CD14-positive monocyte (primary cell): ENCODE measurements at regions not wholly inside any gene's neighbourhood (a gene's known extent, or its start where the extent isn't known, plus 50 kb on each side); places are given as distances from the start of the nearest gene placed in this dataset.

Experiments
- DNase-seq, 3 donors: peaks; one replicate each; pipeline ENCODE4 v3.0.0-alpha.2; 2011 to 2022
- H2AFZ ChIP-seq: 2 replicates; pipeline ENCODE4 v1.6.0; 2012; ENCODE audit warnings: mild to moderate bottlenecking, low read depth, low read length, inconsistent platforms; ENCODE audit not compliant: insufficient read depth, poor library complexity, severe bottlenecking
- H3K27ac ChIP-seq, 2 donors: 1 replicate in 1 of 2; 2 replicates in 1 of 2; pipeline ENCODE4 v1.5.1; 2012 to 2013; ENCODE audit warnings: low read length in 2 of 2, control low read depth in 1 of 2, inconsistent platforms in 1 of 2, low read depth in 1 of 2, mild to moderate bottlenecking in 1 of 2
- H3K27me3 ChIP-seq, 2 donors: one replicate each; pipeline versions ENCODE4 v1.6.0 to v1.6.1; 2011 to 2013; ENCODE audit warnings: low read length in 2 of 2; ENCODE audit not compliant: control insufficient read depth in 2 of 2, insufficient read depth in 2 of 2
- H3K36me3 ChIP-seq, 2 donors: replicated peaks in 1 of 2; 1 replicate in 1 of 2; 2 replicates in 1 of 2; pipeline versions ENCODE4 v1.5.1 to v1.6.1; 2012 to 2013; ENCODE audit warnings: low read length in 2 of 2, control low read depth in 1 of 2, inconsistent platforms in 1 of 2, mild to moderate bottlenecking in 1 of 2; ENCODE audit not compliant: insufficient read depth in 2 of 2, control insufficient read depth in 1 of 2
- H3K4me1 ChIP-seq, 2 donors: 1 replicate in 1 of 2; 2 replicates in 1 of 2; pipeline versions ENCODE4 v1.5.1 to v1.6.1; 2012 to 2013; ENCODE audit warnings: low read length in 2 of 2, control low read depth in 1 of 2, inconsistent platforms in 1 of 2, mild to moderate bottlenecking in 1 of 2, moderate library complexity in 1 of 2; ENCODE audit not compliant: insufficient read depth in 2 of 2, control insufficient read depth in 1 of 2
- H3K4me2 ChIP-seq: replicated peaks from 2 replicates; pipeline ENCODE3; 2012; ENCODE audit warnings: low read length, moderate library complexity, mild to moderate bottlenecking; ENCODE audit not compliant: poor library complexity, severe bottlenecking; ENCODE audit errors: extremely low read depth
- H3K4me3 ChIP-seq, 3 experiments: fragments of 200-600 bp in 1 of 3; sonication (generic) in 1 of 3; replicated peaks in 1 of 3; 1 replicate in 2 of 3; 2 replicates in 1 of 3; pipeline ENCODE4 v1.5.1; 2011 to 2013; ENCODE audit warnings: low read length in 3 of 3, mild to moderate bottlenecking in 3 of 3, control low read depth in 2 of 3, low read depth in 2 of 3, inconsistent platforms in 1 of 3, moderate library complexity in 1 of 3
- H3K79me2 ChIP-seq: 2 replicates; pipeline ENCODE4 v1.6.0; 2012; ENCODE audit warnings: mild to moderate bottlenecking, control low read depth, inconsistent platforms, low read length, moderate library complexity; ENCODE audit not compliant: insufficient read depth
- H3K9ac ChIP-seq: 2 replicates; pipeline ENCODE4 v1.6.0; 2017; ENCODE audit warnings: low read length, mild to moderate bottlenecking; ENCODE audit not compliant: insufficient read depth, poor library complexity, severe bottlenecking
- H3K9me3 ChIP-seq, 2 donors: replicated peaks in 1 of 2; 1 replicate in 1 of 2; 2 replicates in 1 of 2; pipeline versions ENCODE4 v1.5.1 to v1.6.1; 2012 to 2013; ENCODE audit warnings: low read length in 2 of 2, control low read depth in 1 of 2; ENCODE audit not compliant: control insufficient read depth in 1 of 2, insufficient read depth in 1 of 2
- H4K20me1 ChIP-seq: 2 replicates; pipeline ENCODE4 v1.6.0; 2012; ENCODE audit warnings: mild to moderate bottlenecking, low read length, control low read depth, moderate library complexity; ENCODE audit not compliant: insufficient read depth
- H3K27ac Mint-ChIP-seq, 7 donors: one replicate each; pipeline ENCODE4 v1.8.0; 2020; ENCODE audit warnings: mild to moderate bottlenecking in 7 of 7, mixed read lengths in 7 of 7, moderate library complexity in 6 of 7, inconsistent platforms in 2 of 7
- H3K27me3 Mint-ChIP-seq, 3 donors: one replicate each; pipeline ENCODE4 v1.8.0; 2021 to 2022; ENCODE audit warnings: low read depth in 3 of 3, mild to moderate bottlenecking in 3 of 3, mixed read lengths in 3 of 3, moderate library complexity in 3 of 3, inconsistent platforms in 1 of 3
- H3K36me3 Mint-ChIP-seq, 2 donors: one replicate each; pipeline ENCODE4 v1.8.0; 2020; ENCODE audit warnings: mixed read lengths in 2 of 2, inconsistent platforms in 1 of 2, mild to moderate bottlenecking in 1 of 2
- H3K4me1 Mint-ChIP-seq: one replicate; pipeline ENCODE4 v1.8.0; 2020; ENCODE audit warnings: mild to moderate bottlenecking, mixed read lengths
- H3K4me3 Mint-ChIP-seq, 2 donors: one replicate each; pipeline ENCODE4 v1.8.0; 2020; ENCODE audit warnings: mild to moderate bottlenecking in 2 of 2, mixed read lengths in 2 of 2, moderate library complexity in 1 of 2
- H3K9me3 Mint-ChIP-seq, 7 donors: one replicate each; pipeline ENCODE4 v1.8.0; 2020 to 2022; ENCODE audit warnings: mixed read lengths in 7 of 7, mild to moderate bottlenecking in 6 of 7, moderate library complexity in 6 of 7, inconsistent platforms in 2 of 7
- WGBS: methylation state at CpG from one replicate; pipeline ENCODE4 v1.1.5; 2013; ENCODE audit warnings: missing lambda C conversion rate; ENCODE audit not compliant: insufficient coverage; 5-methylcytosine and 5-hydroxymethylcytosine counted together
- intact Hi-C, 2 donors: fragments of 100-400 bp; cut with micrococcal nuclease; formaldehyde crosslinking; loops; one replicate each; pipeline versions ENCODE4 v1.15.0 to v1.15.1; 2023
- TF ChIP-seq, protein P1 (sequence below): fragments of 200-600 bp; IDR thresholded peaks from one replicate; pipeline ENCODE4 v1.8.0; 2022; ENCODE audit warnings: antibody characterized with exemption, mild to moderate bottlenecking

DNA sequence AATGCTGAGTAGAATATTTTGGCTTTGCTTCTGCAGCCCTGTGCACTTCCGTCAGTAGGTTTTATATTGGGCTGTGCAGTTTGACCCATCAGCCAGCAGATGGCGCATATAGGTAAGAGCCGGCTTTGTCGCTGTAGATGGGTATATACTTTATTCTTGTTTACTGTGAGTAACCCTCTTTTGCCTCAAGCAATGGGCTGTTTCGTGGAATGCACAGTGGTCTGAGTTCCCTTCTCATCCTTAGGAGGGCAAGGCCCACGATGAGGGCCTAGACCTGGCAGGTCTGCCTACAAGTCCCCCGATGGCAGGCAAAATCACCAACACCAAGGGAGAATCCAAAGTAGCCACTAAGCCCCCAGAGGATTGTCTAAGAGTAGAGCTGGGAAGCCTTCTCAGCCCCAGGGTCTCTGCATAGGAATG lies 1002.9 kb upstream of the KCND2 start:
- intact Hi-C loops = no loop called here
- Mint-ChIP-seq H3K36me3 (no peaks in the 10 kb centered on the region), H3K9me3 (no peaks in the 10 kb centered on the region), H3K27me3 (no peaks in the 10 kb centered on the region), H3K4me1 (no peaks in the 10 kb centered on the region), H3K27ac (no peak overlapping the region), H3K4me3 (no peak overlapping the region)
- Histone ChIP-seq H3K79me2 (no peaks in the 10 kb centered on the region), H3K4me2 (no peak overlapping the region), H4K20me1 (no peaks in the 10 kb centered on the region), H3K36me3 (no peaks in the 10 kb centered on the region), H3K4me3 (no peak overlapping the region), H3K4me1 (no peaks in the 10 kb centered on the region), H3K9me3 (no peaks in the 10 kb centered on the region), H3K27me3 (no peaks in the 10 kb centered on the region), H3K9ac (no peak overlapping the region), H3K27ac (no peak overlapping the region), H2AFZ (no peak overlapping the region)
- WGBS = 7% methylated on average over 3 of the region's 7 CpGs
- TF ChIP-seq, protein P1, sequence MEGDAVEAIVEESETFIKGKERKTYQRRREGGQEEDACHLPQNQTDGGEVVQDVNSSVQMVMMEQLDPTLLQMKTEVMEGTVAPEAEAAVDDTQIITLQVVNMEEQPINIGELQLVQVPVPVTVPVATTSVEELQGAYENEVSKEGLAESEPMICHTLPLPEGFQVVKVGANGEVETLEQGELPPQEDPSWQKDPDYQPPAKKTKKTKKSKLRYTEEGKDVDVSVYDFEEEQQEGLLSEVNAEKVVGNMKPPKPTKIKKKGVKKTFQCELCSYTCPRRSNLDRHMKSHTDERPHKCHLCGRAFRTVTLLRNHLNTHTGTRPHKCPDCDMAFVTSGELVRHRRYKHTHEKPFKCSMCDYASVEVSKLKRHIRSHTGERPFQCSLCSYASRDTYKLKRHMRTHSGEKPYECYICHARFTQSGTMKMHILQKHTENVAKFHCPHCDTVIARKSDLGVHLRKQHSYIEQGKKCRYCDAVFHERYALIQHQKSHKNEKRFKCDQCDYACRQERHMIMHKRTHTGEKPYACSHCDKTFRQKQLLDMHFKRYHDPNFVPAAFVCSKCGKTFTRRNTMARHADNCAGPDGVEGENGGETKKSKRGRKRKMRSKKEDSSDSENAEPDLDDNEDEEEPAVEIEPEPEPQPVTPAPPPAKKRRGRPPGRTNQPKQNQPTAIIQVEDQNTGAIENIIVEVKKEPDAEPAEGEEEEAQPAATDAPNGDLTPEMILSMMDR = peak; percentile 80
- DNase-seq = peak in 2 of 3 donors; percentile 7 to 11

DNA sequence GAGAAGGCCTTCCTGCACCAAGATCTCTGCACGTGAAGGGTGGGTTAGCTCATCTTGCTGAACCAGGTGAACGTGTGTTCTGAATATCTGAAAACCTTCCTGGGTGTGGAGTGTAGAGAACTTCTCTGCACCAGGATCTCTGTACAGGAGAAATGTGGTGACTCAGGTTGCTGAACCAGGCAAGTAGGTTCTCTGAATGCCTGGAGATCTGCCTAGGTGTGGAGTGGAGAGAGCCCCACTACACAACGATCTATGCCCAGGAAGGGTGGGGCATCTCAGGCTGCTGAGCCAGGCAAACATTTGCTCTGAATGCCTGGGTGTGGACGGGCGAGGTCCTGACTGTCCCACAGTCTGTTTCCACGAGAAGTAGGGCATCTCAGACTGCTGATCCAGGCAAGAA lies 1002.3 kb upstream of the KCND2 start:
- intact Hi-C loops = no loop called here
- Mint-ChIP-seq H3K36me3 (no peaks in the 10 kb centered on the region), H3K27ac (no peak overlapping the region), H3K4me3 (no peak overlapping the region), H3K27me3 (no peaks in the 10 kb centered on the region), H3K4me1 (no peaks in the 10 kb centered on the region), H3K9me3 (no peaks in the 10 kb centered on the region)
- TF ChIP-seq, protein P1 = no peak
- Histone ChIP-seq H3K36me3 (no peaks in the 10 kb centered on the region), H3K79me2 (no peaks in the 10 kb centered on the region), H4K20me1 (no peaks in the 10 kb centered on the region), H3K4me3 (no peak overlapping the region), H3K27ac (no peak overlapping the region), H3K4me1 (no peaks in the 10 kb centered on the region), H3K4me2 (no peak overlapping the region), H2AFZ (no peak overlapping the region), H3K9me3 (no peaks in the 10 kb centered on the region), H3K9ac (no peak overlapping the region), H3K27me3 (no peaks in the 10 kb centered on the region)
- DNase-seq = no peak
- 82% methylated on average over 6 of the region's 6 CpGs for WGBS
